Lung microvascular endothelial cell (primary cell): ENCODE measurements at regions not wholly inside any gene's neighbourhood (a gene's known extent, or its start where the extent isn't known, plus 50 kb on each side); places are given as distances from the start of the nearest gene placed in this dataset.
A peak's percentile ranks its signal among the peaks of the same experiment; 100 is the strongest.
"Not testable (repeated sequence)": the region's sequence is repeated elsewhere in the genome, so short reads cannot be mapped to it uniquely, and the experiment has no call there.

Experiments used
- DNase-seq, 2 donors: peaks; one replicate each; pipeline versions ENCODE4 v3.0.0 to v3.0.0-alpha.2; 2010; ENCODE audit warnings: low read depth in 2 of 2

DNA sequence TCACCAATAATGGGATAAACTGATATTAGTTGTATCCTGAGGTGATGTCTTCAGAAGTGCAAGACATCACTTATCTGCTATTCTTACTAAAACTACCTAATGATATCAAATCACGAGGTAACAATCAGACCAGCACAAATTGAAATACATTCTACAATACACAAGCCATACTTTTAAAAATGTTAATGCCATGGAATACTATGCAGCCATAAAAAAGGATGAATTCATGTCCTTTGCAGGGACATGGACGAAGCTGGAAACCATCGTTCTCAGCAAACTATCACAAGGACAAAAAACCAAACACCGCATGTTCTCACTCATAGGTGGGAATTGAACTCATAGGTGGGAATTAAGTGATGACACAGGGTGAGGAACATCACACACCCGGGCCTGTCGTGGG is 129.3 kb downstream of the SST start:
- DNase-seq, result no peak

DNA sequence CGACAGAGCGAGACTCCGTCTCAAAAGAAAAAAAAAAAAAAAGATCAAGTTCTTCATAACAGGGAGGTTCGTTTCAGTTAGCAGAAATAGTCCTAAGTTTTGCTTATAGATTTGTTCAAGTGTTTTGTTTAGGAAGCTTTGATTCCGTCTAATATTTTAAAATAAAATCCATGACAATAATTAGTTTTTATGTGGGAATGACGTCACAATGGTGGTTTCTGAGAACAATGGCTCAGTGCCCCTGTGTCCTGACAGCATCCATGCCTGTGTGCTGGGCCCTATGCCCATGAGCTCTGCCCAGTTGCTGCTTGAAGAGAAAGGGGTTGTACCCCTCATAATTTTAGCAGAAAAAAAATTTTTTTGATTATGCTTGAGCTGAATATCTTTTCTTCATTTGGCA is 134.0 kb downstream of the SST start:
- DNase-seq, result no peak

GRCh38 chr3:187533797-187534196 is 136.4 kb downstream of the SST start:
- no peak for DNase-seq

DNA sequence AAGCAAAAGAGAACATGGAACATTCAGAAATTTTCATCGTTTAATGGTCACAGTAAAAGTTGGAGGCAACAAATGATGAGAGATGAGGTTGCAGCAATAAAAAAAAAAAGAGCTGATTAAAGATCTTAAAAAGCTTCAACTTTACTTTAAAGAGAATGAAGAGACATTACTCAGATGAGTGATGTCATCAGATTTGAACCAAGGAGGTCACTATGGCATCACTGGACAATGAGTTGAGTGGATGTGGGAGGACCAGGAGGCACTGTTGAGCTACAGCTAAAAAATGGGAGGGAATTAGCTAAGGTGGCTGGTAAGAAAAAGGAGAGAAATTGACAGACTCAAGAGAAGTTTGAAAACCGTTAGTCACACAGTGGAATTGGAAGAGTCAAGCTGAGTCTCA is 138.4 kb downstream of the SST start:
- DNase-seq, result no peak

GRCh38 chr3:187522890-187523289 is 147.3 kb downstream of the SST start:
- DNase-seq, result no peak

- DNase-seq, result no peak
Observed at GRCh38 chr3:187522293-187522692, 147.9 kb downstream of the SST start.

GRCh38 chr3:187521546-187521945 is 148.6 kb downstream of the SST start:
- no peak for DNase-seq

- no peak for DNase-seq
Observed at GRCh38 chr3:187520027-187520945, 149.9 kb downstream of the SST start.

GRCh38 chr3:187519428-187519890 is 150.7 kb downstream of the SST start:
- no peak for DNase-seq

DNA sequence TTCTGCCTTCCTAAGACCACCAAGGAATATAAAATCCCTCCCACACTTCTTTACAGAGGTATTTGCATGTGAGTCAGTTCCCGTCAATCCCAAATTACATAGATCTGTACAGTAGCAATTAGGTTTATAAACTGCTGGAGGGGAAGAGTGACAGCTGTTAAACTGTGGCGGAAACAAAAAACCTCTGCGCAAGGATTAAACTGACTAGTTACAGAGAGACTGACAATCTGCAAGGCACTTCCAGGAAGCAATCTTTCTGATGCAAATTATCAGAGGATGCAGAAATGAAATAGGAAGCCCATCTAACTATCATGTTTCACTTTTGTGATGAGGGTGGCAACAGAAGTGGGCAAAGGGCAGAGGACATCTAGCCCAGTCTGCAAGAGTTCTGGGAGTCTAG is 150.4 kb downstream of the RTP4 start:
- no peak for DNase-seq

DNA sequence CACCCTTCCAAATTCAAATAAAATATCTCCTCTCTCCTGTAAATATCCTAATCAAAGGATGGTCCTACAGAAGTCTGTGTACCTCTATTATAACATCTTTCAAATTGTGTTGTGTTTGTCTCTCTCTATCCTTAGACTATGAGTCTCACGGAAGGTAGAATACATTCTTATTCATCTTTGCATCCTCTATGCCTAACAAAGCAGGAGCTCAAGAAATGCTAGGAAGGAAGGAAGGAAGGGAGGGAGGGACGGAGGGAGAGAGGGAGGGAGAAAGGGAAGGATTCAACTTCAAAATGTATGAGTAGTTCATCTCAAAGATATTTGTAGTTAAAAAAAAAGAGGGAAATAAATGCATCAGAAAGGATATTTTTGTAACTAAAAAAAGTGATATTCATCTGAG is 150.0 kb downstream of the RTP4 start:
- no peak for DNase-seq

GRCh38 chr3:187516446-187517185 is 148.4 kb downstream of the RTP4 start:
- no peak for DNase-seq

- no peak for DNase-seq
Observed at GRCh38 chr3:187507905-187508304, 139.7 kb downstream of the RTP4 start.

- DNase-seq, result no peak
Observed at GRCh38 chr3:187507266-187507665, 139.1 kb downstream of the RTP4 start.

GRCh38 chr3:187504435-187504834 is 136.2 kb downstream of the RTP4 start:
- DNase-seq, result no peak

- DNase-seq, result no peak
Observed at GRCh38 chr3:187498211-187498724, 130.1 kb downstream of the RTP4 start.

GRCh38 chr3:187497052-187497451 is 128.9 kb downstream of the RTP4 start:
- no peak for DNase-seq

DNA sequence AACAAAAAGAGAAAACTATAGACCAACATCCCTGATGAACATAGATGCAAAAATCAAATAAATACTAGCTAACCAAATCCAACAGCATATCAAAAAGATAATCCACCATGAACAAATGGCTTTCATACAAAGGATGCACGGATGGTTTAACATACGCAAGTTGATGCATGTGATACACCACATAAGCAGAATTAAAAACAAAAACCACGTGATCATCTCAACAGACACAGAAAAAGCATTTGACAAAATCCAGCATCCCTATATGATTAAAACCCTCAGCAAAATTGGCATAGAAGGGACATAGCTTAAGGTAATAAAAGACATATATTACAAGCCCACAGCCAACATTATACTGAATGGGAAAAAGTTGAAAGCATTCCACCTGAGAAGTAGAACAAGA is 125.9 kb downstream of the RTP4 start:
- not testable (repeated sequence) for DNase-seq

DNA sequence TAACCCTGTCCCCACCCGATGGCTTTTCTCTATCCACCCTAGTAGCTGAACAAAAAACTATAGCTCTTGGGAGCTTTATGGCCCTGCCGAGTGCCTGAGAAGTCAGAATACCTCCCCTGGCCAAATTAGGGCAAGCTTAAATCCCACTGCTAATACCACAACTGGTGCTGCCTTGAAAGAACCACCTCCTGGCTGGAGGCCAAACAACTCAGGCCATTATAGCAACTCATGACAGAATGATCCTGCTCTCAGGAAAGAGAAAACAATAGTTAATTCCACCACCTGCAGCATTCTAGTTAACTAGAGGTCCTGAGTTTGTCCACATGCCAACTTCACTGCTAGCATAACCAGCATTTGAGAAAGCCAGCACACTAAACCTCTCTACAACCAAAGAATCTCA is 123.2 kb downstream of the RTP4 start:
- peak in 1 of 2 donors; percentile 13 for DNase-seq

- no peak for DNase-seq
Observed at GRCh38 chr3:187490366-187490765, 122.2 kb downstream of the RTP4 start.

DNA sequence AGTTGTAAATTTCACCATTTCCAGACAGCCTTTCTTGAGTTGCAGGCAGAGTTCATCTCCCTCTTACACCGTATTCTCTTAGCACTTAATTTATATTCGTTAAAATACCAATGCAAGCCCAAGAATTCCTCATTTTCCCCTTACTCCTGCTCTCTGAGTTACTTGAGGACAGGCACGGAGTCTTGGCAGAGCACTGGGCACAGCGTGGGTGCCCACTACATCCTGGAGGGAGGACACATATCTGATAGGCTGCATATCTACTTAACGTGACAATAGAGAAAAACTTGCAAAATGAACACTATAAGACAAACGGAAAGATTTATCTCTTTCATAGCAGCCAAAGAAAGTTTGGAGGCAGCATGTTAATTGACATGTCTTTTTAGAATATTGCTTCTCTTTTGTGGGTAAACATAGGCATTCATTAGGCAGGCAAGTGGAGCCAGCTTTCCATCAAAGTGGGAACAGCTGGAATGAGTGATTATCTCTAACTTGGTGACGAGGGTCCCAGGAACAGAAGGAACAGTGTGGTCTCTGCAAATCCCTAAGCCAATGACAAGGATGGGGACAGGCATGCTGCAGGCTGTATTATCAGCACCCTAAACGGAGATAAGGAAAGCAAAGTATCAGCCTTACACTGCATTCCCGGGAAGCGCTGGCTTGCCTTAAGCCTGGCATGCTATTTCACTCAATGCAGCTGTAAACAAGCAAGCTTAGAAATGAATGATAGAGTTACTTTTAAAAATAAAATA is 116.5 kb downstream of the RTP4 start:
- DNase-seq, result no peak

GRCh38 chr3:187481426-187481825 is 113.2 kb downstream of the RTP4 start:
- DNase-seq, result no peak
